Activated T-helper 2 cell treated with anti-CD3 and anti-CD28 coated beads, Interferon-gamma antibody, Interleukin-2, Interleukin-4, amounts not matched to agents 10 μg/mL and 5 μg/mL and 100 μg/mL, durations not matched to agents 14 hours and 24 hours and 36 hours (primary cell): ENCODE measurements at regions not wholly inside any gene's neighbourhood (a gene's known extent, or its start where the extent isn't known, plus 50 kb on each side); places are given as distances from the start of the nearest gene placed in this dataset.

Source experiments
- DNase-seq: peaks from one replicate; pipeline ENCODE4 v3.0.0; 2021; ENCODE audit warnings: low spot score
- H3K27ac Mint-ChIP-seq: one replicate; pipeline ENCODE4 v1.8.0; 2021; ENCODE audit warnings: mixed read lengths
- H3K27me3 Mint-ChIP-seq: one replicate; pipeline ENCODE4 v1.8.0; 2021; ENCODE audit warnings: low read depth, mixed read lengths
- H3K36me3 Mint-ChIP-seq: one replicate; pipeline ENCODE4 v1.8.0; 2021; ENCODE audit warnings: low read depth, mixed read lengths
- H3K4me1 Mint-ChIP-seq: one replicate; pipeline ENCODE4 v1.8.0; 2021; ENCODE audit warnings: low read depth, mixed read lengths
- H3K4me3 Mint-ChIP-seq: one replicate; pipeline ENCODE4 v1.8.0; 2021; ENCODE audit warnings: low read depth, mild to moderate bottlenecking, moderate library complexity, mixed read lengths
- H3K9me3 Mint-ChIP-seq: one replicate; pipeline ENCODE4 v1.8.0; 2021; ENCODE audit warnings: mixed read lengths
- intact Hi-C: fragments of 100-400 bp; cut with micrococcal nuclease; formaldehyde crosslinking; loops from one replicate; pipeline ENCODE4 v1.15.1; 2023

DNA sequence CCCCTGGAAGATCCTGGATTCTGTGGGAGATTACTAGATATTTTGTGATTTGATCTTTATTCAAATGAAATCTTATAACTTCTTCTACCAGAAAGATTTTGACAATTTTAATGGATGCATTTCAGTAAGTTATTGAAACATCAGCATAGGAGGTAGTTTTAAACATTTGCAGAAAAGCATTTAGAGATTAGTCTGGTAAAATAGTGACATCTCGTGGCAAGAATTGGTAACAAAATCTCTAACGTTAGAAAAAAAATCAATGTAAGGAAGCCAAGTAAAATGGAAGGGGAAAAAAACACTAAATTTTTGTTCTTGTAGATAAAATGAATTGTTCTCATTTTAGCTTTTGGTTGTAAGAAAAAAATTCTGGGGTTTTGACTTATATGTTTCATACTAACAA is 73.3 kb downstream of the TASL start:
- DNase-seq = no peak
- H3K27me3 Mint-ChIP-seq = peaks cover 11% of the 10 kb centered on the region
- no peaks in the 10 kb centered on the region for H3K9me3 Mint-ChIP-seq
- intact Hi-C loops = loop anchor here (10.0 kb wide), 1 partner anchor 230 kb away; no protein-coding TSS in a partner anchor
- H3K36me3 Mint-ChIP-seq = no peaks in the 10 kb centered on the region
- no peaks in the 10 kb centered on the region for H3K4me1 Mint-ChIP-seq
- H3K27ac Mint-ChIP-seq = no peak overlapping the region
- H3K4me3 Mint-ChIP-seq = no peak overlapping the region

DNA sequence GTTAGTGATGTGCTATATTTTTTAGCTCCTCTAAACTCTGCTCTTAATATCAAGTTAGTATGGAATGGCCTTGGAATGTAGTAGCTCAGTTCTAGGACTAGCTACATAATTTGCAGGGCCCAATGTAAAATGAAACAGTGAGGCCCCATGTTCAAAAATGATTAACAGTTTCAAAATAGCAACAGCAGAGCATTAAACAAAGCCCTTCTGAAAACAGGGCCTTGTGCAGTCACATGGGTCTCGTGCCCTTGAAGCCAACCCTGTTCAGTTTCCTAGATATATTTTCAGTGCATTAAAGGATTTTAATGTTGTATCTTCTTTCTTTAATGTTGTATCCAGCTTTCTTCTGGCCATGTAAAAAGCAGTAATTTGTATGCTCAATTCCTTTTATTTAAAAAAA is 82.1 kb downstream of the TASL start:
- no peak for DNase-seq
- H3K36me3 Mint-ChIP-seq = no peaks in the 10 kb centered on the region
- H3K9me3 Mint-ChIP-seq = no peaks in the 10 kb centered on the region
- intact Hi-C loops = no loop called here
- peaks cover 1% of the 10 kb centered on the region for H3K27me3 Mint-ChIP-seq
- no peaks in the 10 kb centered on the region for H3K4me1 Mint-ChIP-seq
- H3K27ac Mint-ChIP-seq = no peak overlapping the region
- H3K4me3 Mint-ChIP-seq = no peak overlapping the region

DNA sequence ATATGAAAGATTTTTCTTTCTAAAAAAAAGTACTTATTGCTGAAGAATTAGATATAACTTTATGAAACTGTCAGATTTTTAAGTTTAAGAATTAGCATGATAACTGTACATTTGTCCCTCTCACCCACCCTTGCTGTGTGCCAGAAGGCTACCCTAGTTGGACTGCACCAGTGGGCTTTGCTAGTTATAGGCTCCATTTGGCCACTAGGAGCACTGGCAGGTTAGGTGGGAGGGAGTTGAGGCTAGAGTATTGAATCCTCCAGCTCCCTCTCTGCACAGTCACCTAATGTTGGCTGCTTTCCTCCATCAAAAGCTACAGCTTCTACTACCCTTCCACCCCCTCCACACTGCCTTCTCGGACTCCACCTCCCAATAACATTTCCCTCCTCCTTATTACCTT is 84.2 kb downstream of the TASL start:
- no peak for DNase-seq
- Mint-ChIP-seq H3K9me3 (no peaks in the 10 kb centered on the region), H3K4me3 (no peak overlapping the region), H3K4me1 (no peaks in the 10 kb centered on the region), H3K27me3 (peaks cover 1% of the 10 kb centered on the region), H3K36me3 (no peaks in the 10 kb centered on the region), H3K27ac (no peak overlapping the region)
- intact Hi-C loops = no loop called here

GRCh38 chrX:30489323-30489722 is 88.2 kb downstream of the TASL start:
- Mint-ChIP-seq H3K4me3 (no peak overlapping the region), H3K27me3 (peaks cover 1% of the 10 kb centered on the region), H3K9me3 (no peaks in the 10 kb centered on the region), H3K27ac (no peak overlapping the region), H3K4me1 (no peaks in the 10 kb centered on the region), H3K36me3 (no peaks in the 10 kb centered on the region)
- intact Hi-C loops = no loop called here
- no peak for DNase-seq

DNA sequence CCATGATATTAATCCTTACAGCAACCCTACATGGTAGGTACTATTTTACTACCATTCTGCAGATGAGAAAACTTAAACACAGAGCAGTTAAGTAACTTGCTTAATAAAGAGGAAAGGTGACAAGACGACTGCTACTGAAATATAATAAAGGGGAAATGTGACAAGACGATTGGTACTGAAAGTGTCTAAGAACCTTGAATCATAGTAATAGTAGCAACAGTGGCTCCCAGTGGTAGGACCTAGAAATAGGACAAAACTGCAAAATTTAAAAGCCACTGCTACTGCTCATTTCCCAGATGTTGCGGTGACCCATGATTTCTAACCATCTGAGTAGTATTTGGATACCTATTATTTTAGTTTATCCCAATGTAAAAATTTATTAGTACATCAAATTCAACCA is 89.5 kb downstream of the TASL start:
- no peaks in the 10 kb centered on the region for H3K27me3 Mint-ChIP-seq
- intact Hi-C loops = no loop called here
- H3K27ac Mint-ChIP-seq = no peak overlapping the region
- no peak for DNase-seq
- H3K36me3 Mint-ChIP-seq = no peaks in the 10 kb centered on the region
- H3K9me3 Mint-ChIP-seq = no peaks in the 10 kb centered on the region
- no peaks in the 10 kb centered on the region for H3K4me1 Mint-ChIP-seq
- no peak overlapping the region for H3K4me3 Mint-ChIP-seq

DNA sequence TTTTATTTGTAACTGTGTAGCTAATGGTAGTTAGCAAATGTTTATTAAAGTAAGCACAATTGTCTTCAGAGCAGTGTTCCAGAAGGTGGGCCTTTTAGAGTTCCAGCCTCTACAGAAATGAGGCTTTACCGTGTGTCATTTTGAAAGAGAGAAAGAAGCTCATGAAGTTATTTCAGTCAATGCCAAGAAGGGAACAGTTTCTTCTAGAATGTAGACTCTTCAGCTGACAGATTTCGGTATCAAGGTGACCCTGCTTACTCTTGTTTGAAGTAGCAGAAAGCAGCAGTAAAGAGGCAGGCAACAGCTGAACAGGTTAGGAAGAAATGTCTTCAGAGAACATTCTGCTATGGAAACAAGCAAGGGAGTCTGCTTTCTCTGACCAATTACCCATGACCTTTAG is 93.6 kb downstream of the TASL start:
- Mint-ChIP-seq H3K36me3 (no peaks in the 10 kb centered on the region), H3K27ac (no peak overlapping the region), H3K4me3 (no peak overlapping the region), H3K9me3 (no peaks in the 10 kb centered on the region), H3K27me3 (no peaks in the 10 kb centered on the region), H3K4me1 (no peaks in the 10 kb centered on the region)
- DNase-seq = no peak
- intact Hi-C loops = no loop called here

- H3K27me3 Mint-ChIP-seq = no peaks in the 10 kb centered on the region
- H3K4me1 Mint-ChIP-seq = no peaks in the 10 kb centered on the region
- no peaks in the 10 kb centered on the region for H3K9me3 Mint-ChIP-seq
- no peak for DNase-seq
- no peaks in the 10 kb centered on the region for H3K36me3 Mint-ChIP-seq
- H3K4me3 Mint-ChIP-seq = no peak overlapping the region
- intact Hi-C loops = no loop called here
- no peak overlapping the region for H3K27ac Mint-ChIP-seq
Measured at GRCh38 chrX:30468471-30468870, 109.1 kb downstream of the TASL start.
